ENCODE measurements at regions not wholly inside any gene's neighbourhood (a gene's known extent, or its start where the extent isn't known, plus 50 kb on each side); places are given as distances from the start of the nearest gene placed in this dataset.
"Not testable (repeated sequence)": the region's sequence is repeated elsewhere in the genome, so short reads cannot be mapped to it uniquely, and the experiment has no call there.

DNA sequence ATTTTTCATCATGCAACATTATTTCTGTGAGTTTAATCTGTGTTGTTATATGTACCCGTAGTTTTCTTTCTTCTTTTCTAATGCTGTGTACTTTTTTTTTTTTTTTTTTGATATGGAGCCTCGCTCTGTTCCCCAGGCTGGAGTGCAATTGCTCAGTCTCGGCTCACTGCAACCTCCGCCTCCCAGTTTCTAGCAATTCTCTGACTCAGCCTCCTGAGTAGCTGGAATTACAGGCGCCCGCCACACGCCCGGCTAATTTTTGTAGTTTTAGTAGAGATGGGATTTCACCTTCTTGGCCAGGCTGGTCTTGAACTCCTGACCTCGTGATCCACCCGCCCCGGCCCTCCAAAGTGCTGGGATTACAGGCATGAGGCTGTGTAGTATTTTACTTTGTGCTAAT, 155.4 kb downstream of the GALR1 start:
- Histone ChIP-seq H3K4me1 (ENCODE audit: control insufficient read depth in 1 of 2, insufficient read depth in 2 of 2, low read length in 2 of 2) (no peaks in the 10 kb centered on the region), H3K4me3 (replicated peaks in 1 of 3; ENCODE audit: low read depth in 2 of 3, low read length in 3 of 3) (no peak overlapping the region), H3K9me3 (replicated peaks in 1 of 2; ENCODE audit: control insufficient read depth in 1 of 2, insufficient read depth in 1 of 2, low read length in 2 of 2) (no peaks in the 10 kb centered on the region), H3K27me3 (ENCODE audit: control insufficient read depth in 2 of 2, insufficient read depth in 2 of 2, low read length in 2 of 2) (no peaks in the 10 kb centered on the region), H3K4me2 (replicated peaks; ENCODE audit: extremely low read depth, low read length, poor library complexity, severe bottlenecking) (no peak overlapping the region), H3K27ac (ENCODE audit: low read depth in 1 of 2, low read length in 2 of 2) (no peak overlapping the region), H3K79me2 (ENCODE audit: insufficient read depth, low read length) (no peaks in the 10 kb centered on the region), H2AFZ (ENCODE audit: insufficient read depth, low read depth, low read length, poor library complexity, severe bottlenecking) (no peak overlapping the region), H3K9ac (ENCODE audit: insufficient read depth, low read length, poor library complexity, severe bottlenecking) (no peak overlapping the region), H3K36me3 (replicated peaks in 1 of 2; ENCODE audit: control insufficient read depth in 1 of 2, insufficient read depth in 2 of 2, low read length in 2 of 2) (no peaks in the 10 kb centered on the region), H4K20me1 (ENCODE audit: insufficient read depth, low read length) (no peaks in the 10 kb centered on the region)
- Mint-ChIP-seq H3K4me1 (no peaks in the 10 kb centered on the region), H3K27me3 (ENCODE audit: low read depth in 3 of 3) (peaks cover 0 to 6% (median 1%) of the 10 kb centered on the region in 3 donors), H3K27ac (no peak overlapping the region), H3K4me3 (no peak overlapping the region), H3K9me3 (no peaks in the 10 kb centered on the region), H3K36me3 (no peaks in the 10 kb centered on the region)
- 100% methylated on average over 1 of the region's 11 CpGs for whole genome bisulfite sequencing (ENCODE audit: insufficient coverage)
- TF ChIP-seq, protein P1, sequence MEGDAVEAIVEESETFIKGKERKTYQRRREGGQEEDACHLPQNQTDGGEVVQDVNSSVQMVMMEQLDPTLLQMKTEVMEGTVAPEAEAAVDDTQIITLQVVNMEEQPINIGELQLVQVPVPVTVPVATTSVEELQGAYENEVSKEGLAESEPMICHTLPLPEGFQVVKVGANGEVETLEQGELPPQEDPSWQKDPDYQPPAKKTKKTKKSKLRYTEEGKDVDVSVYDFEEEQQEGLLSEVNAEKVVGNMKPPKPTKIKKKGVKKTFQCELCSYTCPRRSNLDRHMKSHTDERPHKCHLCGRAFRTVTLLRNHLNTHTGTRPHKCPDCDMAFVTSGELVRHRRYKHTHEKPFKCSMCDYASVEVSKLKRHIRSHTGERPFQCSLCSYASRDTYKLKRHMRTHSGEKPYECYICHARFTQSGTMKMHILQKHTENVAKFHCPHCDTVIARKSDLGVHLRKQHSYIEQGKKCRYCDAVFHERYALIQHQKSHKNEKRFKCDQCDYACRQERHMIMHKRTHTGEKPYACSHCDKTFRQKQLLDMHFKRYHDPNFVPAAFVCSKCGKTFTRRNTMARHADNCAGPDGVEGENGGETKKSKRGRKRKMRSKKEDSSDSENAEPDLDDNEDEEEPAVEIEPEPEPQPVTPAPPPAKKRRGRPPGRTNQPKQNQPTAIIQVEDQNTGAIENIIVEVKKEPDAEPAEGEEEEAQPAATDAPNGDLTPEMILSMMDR (IDR thresholded peaks at IDR 0.05): no peak
- intact Hi-C loops (cut with micrococcal nuclease): no loop called here
- DNase-seq: no peak

DNA sequence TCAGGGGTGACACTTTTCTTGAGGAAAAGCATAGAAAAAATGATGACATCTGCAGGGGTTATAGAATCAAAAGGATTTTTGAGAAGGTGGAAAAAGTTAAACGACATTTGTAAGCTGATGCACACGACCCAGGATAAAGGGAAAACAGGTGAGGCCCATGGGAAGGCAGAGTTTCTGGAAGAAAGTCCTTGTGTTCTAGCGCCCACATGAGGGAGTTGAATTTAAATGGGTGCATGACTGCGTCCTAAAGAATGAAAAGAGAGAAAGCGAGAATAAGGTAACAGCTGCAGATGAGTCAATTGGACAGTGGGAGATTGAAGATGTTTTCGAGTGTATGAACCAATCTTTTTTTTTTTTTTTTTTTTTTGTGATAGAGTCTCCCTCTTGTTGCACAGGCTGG, 158.1 kb downstream of the GALR1 start:
- no peak overlapping the region for H3K4me2 ChIP-seq (replicated peaks; ENCODE audit: extremely low read depth, low read length, poor library complexity, severe bottlenecking)
- no peaks in the 10 kb centered on the region for H4K20me1 ChIP-seq (ENCODE audit: insufficient read depth, low read length)
- no peaks in the 10 kb centered on the region for H3K4me1 ChIP-seq (ENCODE audit: control insufficient read depth in 1 of 2, insufficient read depth in 2 of 2, low read length in 2 of 2)
- no peaks in the 10 kb centered on the region for H3K27me3 ChIP-seq (ENCODE audit: control insufficient read depth in 2 of 2, insufficient read depth in 2 of 2, low read length in 2 of 2)
- DNase-seq: no peak
- Mint-ChIP-seq H3K4me1 (no peaks in the 10 kb centered on the region), H3K36me3 (no peaks in the 10 kb centered on the region), H3K9me3 (no peaks in the 10 kb centered on the region), H3K4me3 (no peak overlapping the region), H3K27ac (no peak overlapping the region), H3K27me3 (ENCODE audit: low read depth in 3 of 3) (peaks cover 0 to 6% (median 1%) of the 10 kb centered on the region in 3 donors)
- intact Hi-C loops (cut with micrococcal nuclease): no loop called here
- 70% methylated on average over 6 of the region's 6 CpGs for WGBS (ENCODE audit: insufficient coverage)
- H3K27ac ChIP-seq (ENCODE audit: low read depth in 1 of 2, low read length in 2 of 2): no peak overlapping the region
- H3K36me3 ChIP-seq (replicated peaks in 1 of 2; ENCODE audit: control insufficient read depth in 1 of 2, insufficient read depth in 2 of 2, low read length in 2 of 2): no peaks in the 10 kb centered on the region
- H3K9ac ChIP-seq (ENCODE audit: insufficient read depth, low read length, poor library complexity, severe bottlenecking): no peak overlapping the region
- H3K4me3 ChIP-seq (replicated peaks in 1 of 3; ENCODE audit: low read depth in 2 of 3, low read length in 3 of 3): no peak overlapping the region
- H3K9me3 ChIP-seq (replicated peaks in 1 of 2; ENCODE audit: control insufficient read depth in 1 of 2, insufficient read depth in 1 of 2, low read length in 2 of 2): no peaks in the 10 kb centered on the region
- H2AFZ ChIP-seq (ENCODE audit: insufficient read depth, low read depth, low read length, poor library complexity, severe bottlenecking): no peak overlapping the region
- no peaks in the 10 kb centered on the region for H3K79me2 ChIP-seq (ENCODE audit: insufficient read depth, low read length)
- TF ChIP-seq, protein P1 (IDR thresholded peaks at IDR 0.05): no peak

DNA sequence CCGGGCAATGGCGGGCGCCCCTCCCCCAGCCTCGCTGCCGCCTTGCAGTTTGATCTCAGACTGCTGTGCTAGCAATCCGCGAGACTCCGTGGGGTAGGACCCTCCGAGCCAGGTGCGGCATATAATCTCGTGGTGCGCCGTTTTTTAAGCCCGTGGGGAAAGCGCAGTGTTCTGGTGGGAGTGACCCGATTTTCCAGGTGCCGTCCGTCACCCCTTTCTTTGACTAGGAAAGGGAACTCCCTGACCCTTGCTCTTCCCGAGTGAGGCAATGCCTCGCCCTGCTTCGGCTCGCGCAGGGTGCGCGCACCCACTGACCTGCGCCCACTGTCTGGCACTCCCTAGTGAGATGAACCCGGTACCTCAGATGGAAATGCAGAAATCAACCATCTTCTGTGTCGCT, 171.9 kb downstream of the GALR1 start:
- H3K79me2 ChIP-seq (ENCODE audit: insufficient read depth, low read length); intact Hi-C loops (cut with micrococcal nuclease); H3K36me3 Mint-ChIP-seq; H3K9me3 ChIP-seq (replicated peaks in 1 of 2; ENCODE audit: control insufficient read depth in 1 of 2, insufficient read depth in 1 of 2, low read length in 2 of 2); H3K4me3 ChIP-seq (replicated peaks in 1 of 3; ENCODE audit: low read depth in 2 of 3, low read length in 3 of 3); H3K4me1 Mint-ChIP-seq; H3K9ac ChIP-seq (ENCODE audit: insufficient read depth, low read length, poor library complexity, severe bottlenecking); H3K27ac Mint-ChIP-seq; H4K20me1 ChIP-seq (ENCODE audit: insufficient read depth, low read length); H3K36me3 ChIP-seq (replicated peaks in 1 of 2; ENCODE audit: control insufficient read depth in 1 of 2, insufficient read depth in 2 of 2, low read length in 2 of 2); H3K4me1 ChIP-seq (ENCODE audit: control insufficient read depth in 1 of 2, insufficient read depth in 2 of 2, low read length in 2 of 2); H3K27me3 ChIP-seq (ENCODE audit: control insufficient read depth in 2 of 2, insufficient read depth in 2 of 2, low read length in 2 of 2); H3K27ac ChIP-seq (ENCODE audit: low read depth in 1 of 2, low read length in 2 of 2); H3K4me2 ChIP-seq (replicated peaks; ENCODE audit: extremely low read depth, low read length, poor library complexity, severe bottlenecking); H3K4me3 Mint-ChIP-seq; DNase-seq; H3K9me3 Mint-ChIP-seq; H2AFZ ChIP-seq (ENCODE audit: insufficient read depth, low read depth, low read length, poor library complexity, severe bottlenecking); H3K27me3 Mint-ChIP-seq (ENCODE audit: low read depth in 3 of 3): not testable (repeated sequence)
- WGBS (ENCODE audit: insufficient coverage): 92% methylated on average over 23 of the region's 28 CpGs
